B cell (primary cell): ENCODE measurements at regions not wholly inside any gene's neighbourhood (a gene's known extent, or its start where the extent isn't known, plus 50 kb on each side); places are given as distances from the start of the nearest gene placed in this dataset.

ENCODE experiments used
- ATAC-seq: fragments of 200-7000 bp; cut with Tn5 transposase; one replicate; pipeline ENCODE4 v1.10.0; 2021; ENCODE audit warnings: low read depth, mild to moderate bottlenecking, moderate number of reproducible peaks, moderate library complexity
- CTCF ChIA-PET: fragments of 350-600 bp; sonication (Branson Sonifier 250); formaldehyde crosslinking; loops from one replicate; lab custom pipeline; 2021; ENCODE audit warnings: antibody characterized with exemption, inconsistent platforms; lab: Charles Lee
- POLR2A ChIA-PET: fragments of 350-600 bp; sonication (Branson Sonifier 250); formaldehyde crosslinking; loops from one replicate; lab custom pipeline; 2021; ENCODE audit warnings: antibody characterized with exemption; lab: Charles Lee
- DNase-seq: peaks from one replicate; pipeline ENCODE4 v3.0.0; 2013
- H2AFZ ChIP-seq: 2 replicates; pipeline ENCODE4 v1.6.1; 2012; ENCODE audit warnings: mild to moderate bottlenecking, low read depth, low read length; ENCODE audit not compliant: insufficient read depth, poor library complexity, severe bottlenecking
- H3K27ac ChIP-seq, 2 donors: 1 replicate in 1 of 2; 2 replicates in 1 of 2; pipeline ENCODE4 v1.5.1; 2012 to 2013; ENCODE audit warnings: low read length in 2 of 2, mild to moderate bottlenecking in 2 of 2, moderate library complexity in 1 of 2
- H3K27me3 ChIP-seq, 4 experiments: fragments of 200-600 bp in 1 of 4; sonication (generic) in 1 of 4; replicated peaks in 1 of 4; 1 replicate in 2 of 4; 2 replicates in 2 of 4; pipeline versions ENCODE4 v1.6.1 to v1.7.0; 2013 to 2016; ENCODE audit warnings: low read length in 3 of 4, mild to moderate bottlenecking in 2 of 4, mixed read lengths in 1 of 4, moderate library complexity in 1 of 4; ENCODE audit not compliant: insufficient read depth in 4 of 4, control insufficient read depth in 3 of 4; ENCODE audit errors: control extremely low read depth in 1 of 4
- H3K36me3 ChIP-seq, 2 experiments: replicated peaks in 1 of 2; 1 replicate in 1 of 2; 2 replicates in 1 of 2; pipeline versions ENCODE4 v1.6.1 to v1.7.1; 2013; ENCODE audit warnings: low read length in 1 of 2; ENCODE audit not compliant: insufficient read depth in 2 of 2, control insufficient read depth in 1 of 2; ENCODE audit errors: control extremely low read depth in 1 of 2, extremely low read depth in 1 of 2
- H3K4me1 ChIP-seq, 2 donors: fragments of 200-600 bp in 1 of 2; sonication (generic) in 1 of 2; 1 replicate in 1 of 2; 2 replicates in 1 of 2; pipeline versions ENCODE4 v1.5.1 to v1.6.1; 2013 to 2017; ENCODE audit warnings: low read length in 2 of 2; ENCODE audit not compliant: control insufficient read depth in 2 of 2, insufficient read depth in 2 of 2
- H3K4me2 ChIP-seq: replicated peaks from 2 replicates; pipeline ENCODE3; 2012; ENCODE audit warnings: mild to moderate bottlenecking, low read depth, low read length; ENCODE audit not compliant: poor library complexity, severe bottlenecking
- H3K4me3 ChIP-seq, 5 experiments: fragments of 200-600 bp in 1 of 5; sonication (generic) in 1 of 5; 1 replicate in 3 of 5; 2 replicates in 2 of 5; pipeline versions ENCODE4 v1.5.1 to v1.7.0; 2011 to 2016; ENCODE audit warnings: low read length in 4 of 5, mild to moderate bottlenecking in 4 of 5, low read depth in 2 of 5, control low read depth in 1 of 5, moderate library complexity in 1 of 5; ENCODE audit not compliant: insufficient read depth in 1 of 5; ENCODE audit errors: control extremely low read depth in 1 of 5, extremely low read depth in 1 of 5
- H3K79me2 ChIP-seq: fragments of 200-600 bp; sonication (generic); one replicate; pipeline ENCODE4 v1.6.0; 2016; ENCODE audit warnings: low read length; ENCODE audit not compliant: control insufficient read depth, insufficient read depth
- H3K9ac ChIP-seq: fragments of 200-600 bp; sonication (generic); 2 replicates; pipeline ENCODE4 v1.6.1; 2017; ENCODE audit warnings: mild to moderate bottlenecking, low read length, moderate library complexity
- H3K9me3 ChIP-seq, 3 donors: one replicate each; pipeline versions ENCODE4 v1.6.1 to v1.7.1; 2013; ENCODE audit warnings: low read length in 2 of 3; ENCODE audit not compliant: control insufficient read depth in 2 of 3, insufficient read depth in 1 of 3; ENCODE audit errors: control extremely low read depth in 1 of 3
- H4K20me1 ChIP-seq: 2 replicates; pipeline ENCODE4 v1.6.0; 2012; ENCODE audit warnings: mild to moderate bottlenecking, low read length; ENCODE audit not compliant: insufficient read depth, control insufficient read depth, poor library complexity, severe bottlenecking
- H3K27ac Mint-ChIP-seq: one replicate; pipeline ENCODE4 v1.8.0; 2021; ENCODE audit warnings: mixed read lengths
- H3K27me3 Mint-ChIP-seq: one replicate; pipeline ENCODE4 v1.8.0; 2021; ENCODE audit warnings: mixed read lengths
- H3K4me1 Mint-ChIP-seq: one replicate; pipeline ENCODE4 v1.8.0; 2021; ENCODE audit warnings: mixed read lengths
- H3K4me3 Mint-ChIP-seq: one replicate; pipeline ENCODE4 v1.8.0; 2021; ENCODE audit warnings: mixed read lengths
- H3K9me3 Mint-ChIP-seq: one replicate; pipeline ENCODE4 v1.8.0; 2022; ENCODE audit warnings: mixed read lengths; ENCODE audit not compliant: insufficient read depth
- EZH2 ChIP-seq: IDR thresholded peaks from 2 replicates; pipeline ENCODE4 v1.6.1; 2012; ENCODE audit warnings: borderline replicate concordance, low read depth, mild to moderate bottlenecking, moderate library complexity, low read length; ENCODE audit not compliant: insufficient read depth, poor library complexity, severe bottlenecking
- WGBS: methylation state at CpG from one replicate; pipeline ENCODE4 v1.1.5; 2013; ENCODE audit warnings: missing lambda C conversion rate; ENCODE audit not compliant: insufficient coverage; 5-methylcytosine and 5-hydroxymethylcytosine counted together
- intact Hi-C: fragments of 100-400 bp; cut with micrococcal nuclease; formaldehyde crosslinking; loops from one replicate; pipeline ENCODE4 v1.10.0; 2022
- TF ChIP-seq, protein P1 (sequence below): fragments of 200-600 bp; IDR thresholded peaks from one replicate; pipeline ENCODE4 v1.8.0; 2022; ENCODE audit warnings: antibody characterized with exemption, mild to moderate bottlenecking

DNA sequence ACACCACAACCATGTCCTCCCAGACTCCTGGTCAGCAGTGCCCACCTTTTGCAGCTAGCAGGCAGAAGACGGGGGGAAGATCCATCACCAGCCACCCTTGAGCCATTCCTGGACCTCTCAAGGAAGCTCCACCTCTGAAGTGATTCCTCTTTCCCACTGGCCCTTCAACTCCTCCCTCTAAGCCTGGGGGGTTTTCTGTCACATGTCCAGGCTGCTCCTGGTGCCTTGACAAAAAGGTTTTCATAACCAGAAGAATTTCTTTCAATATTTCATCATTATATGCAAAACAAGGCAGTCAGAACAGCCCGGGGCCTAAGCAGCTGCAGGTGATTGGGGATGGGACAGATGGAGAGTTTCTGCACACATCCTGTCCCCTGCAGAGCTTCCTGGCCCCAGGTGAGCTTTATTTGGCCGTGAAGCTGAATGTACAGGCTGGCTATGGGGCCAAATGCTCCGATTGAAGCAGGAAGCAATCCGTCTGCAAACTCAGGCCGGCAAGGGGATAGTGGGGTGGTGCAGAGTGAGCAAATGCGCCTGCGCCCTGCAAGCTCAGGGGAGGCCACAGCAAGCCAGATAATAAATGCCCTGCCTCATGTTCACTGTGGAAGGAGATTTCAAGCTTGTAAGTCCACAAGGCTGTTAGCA, 173.5 kb downstream of the C5orf15 start:
- 78% methylated on average over 7 of the region's 8 CpGs for WGBS
- H3K4me3 Mint-ChIP-seq, result no peak overlapping the region
- CTCF ChIA-PET, result no interaction called here

DNA sequence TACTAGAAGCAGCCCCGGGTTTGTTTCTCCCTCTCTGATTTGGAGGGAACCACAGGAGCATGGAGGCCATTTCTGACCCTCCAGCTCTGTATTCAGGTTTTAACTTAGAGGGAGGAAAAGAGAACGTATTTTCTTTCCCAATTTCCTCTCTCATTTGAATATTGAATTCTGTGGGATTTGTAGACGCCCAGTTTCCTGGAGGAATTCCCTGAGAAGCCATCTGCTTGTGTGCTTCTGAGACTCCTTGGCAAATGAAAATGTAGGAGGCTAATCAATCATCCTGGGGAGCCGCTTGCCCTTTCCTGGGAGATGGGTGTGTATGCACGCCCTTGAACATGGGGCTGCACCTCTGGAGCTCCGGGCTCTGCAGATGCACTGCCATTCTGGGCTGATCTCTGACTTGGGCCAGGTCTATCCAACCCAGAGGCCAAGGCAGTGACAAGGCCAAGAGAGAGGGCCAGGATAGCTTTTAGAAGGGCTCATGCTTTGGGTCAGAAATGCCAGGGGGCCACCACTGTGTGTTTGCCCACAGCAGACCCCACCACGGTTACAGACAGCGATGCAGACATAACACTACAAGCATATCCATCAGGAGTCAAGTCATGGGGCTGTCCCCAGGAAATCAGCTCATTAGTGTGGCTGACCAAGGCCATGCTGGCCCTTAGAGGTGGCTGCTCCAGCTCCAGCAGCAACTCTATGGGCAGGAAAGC, 174.5 kb downstream of the C5orf15 start:
- no peak overlapping the region for H3K27ac ChIP-seq
- H4K20me1 ChIP-seq, result no peaks in the 10 kb centered on the region
- intact Hi-C loops, result no loop called here
- Mint-ChIP-seq H3K4me1 (no peaks in the 10 kb centered on the region), H3K9me3 (no peaks in the 10 kb centered on the region), H3K27ac (no peak overlapping the region), H3K4me3 (no peak overlapping the region), H3K27me3 (peaks cover 8% of the 10 kb centered on the region)
- no peak for ATAC-seq
- WGBS, result 98% methylated on average over 5 of the region's 8 CpGs
- TF ChIP-seq, protein P1, sequence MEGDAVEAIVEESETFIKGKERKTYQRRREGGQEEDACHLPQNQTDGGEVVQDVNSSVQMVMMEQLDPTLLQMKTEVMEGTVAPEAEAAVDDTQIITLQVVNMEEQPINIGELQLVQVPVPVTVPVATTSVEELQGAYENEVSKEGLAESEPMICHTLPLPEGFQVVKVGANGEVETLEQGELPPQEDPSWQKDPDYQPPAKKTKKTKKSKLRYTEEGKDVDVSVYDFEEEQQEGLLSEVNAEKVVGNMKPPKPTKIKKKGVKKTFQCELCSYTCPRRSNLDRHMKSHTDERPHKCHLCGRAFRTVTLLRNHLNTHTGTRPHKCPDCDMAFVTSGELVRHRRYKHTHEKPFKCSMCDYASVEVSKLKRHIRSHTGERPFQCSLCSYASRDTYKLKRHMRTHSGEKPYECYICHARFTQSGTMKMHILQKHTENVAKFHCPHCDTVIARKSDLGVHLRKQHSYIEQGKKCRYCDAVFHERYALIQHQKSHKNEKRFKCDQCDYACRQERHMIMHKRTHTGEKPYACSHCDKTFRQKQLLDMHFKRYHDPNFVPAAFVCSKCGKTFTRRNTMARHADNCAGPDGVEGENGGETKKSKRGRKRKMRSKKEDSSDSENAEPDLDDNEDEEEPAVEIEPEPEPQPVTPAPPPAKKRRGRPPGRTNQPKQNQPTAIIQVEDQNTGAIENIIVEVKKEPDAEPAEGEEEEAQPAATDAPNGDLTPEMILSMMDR, result no peak
- TF ChIP-seq EZH2, result no peak
- no peaks in the 10 kb centered on the region for H3K36me3 ChIP-seq
- H3K4me1 ChIP-seq, result no peaks in the 10 kb centered on the region
- no peaks in the 10 kb centered on the region for H3K79me2 ChIP-seq
- no peaks in the 10 kb centered on the region for H3K27me3 ChIP-seq
- no peak overlapping the region for H3K9ac ChIP-seq
- no peak overlapping the region for H3K4me2 ChIP-seq
- no peaks in the 10 kb centered on the region for H3K9me3 ChIP-seq
- ChIA-PET CTCF (no interaction called here), POLR2A (no interaction called here)
- DNase-seq, result no peak
- no peak overlapping the region for H3K4me3 ChIP-seq
- H2AFZ ChIP-seq, result no peak overlapping the region

More for the DNA sequence above, 173.5 kb downstream of the C5orf15 start:
- no peaks in the 10 kb centered on the region for H3K9me3 Mint-ChIP-seq
- no peaks in the 10 kb centered on the region for H3K4me1 ChIP-seq
- H3K27me3 Mint-ChIP-seq, result peaks cover 10% of the 10 kb centered on the region
- POLR2A ChIA-PET, result no interaction called here
- no peak overlapping the region for H2AFZ ChIP-seq
- DNase-seq (no peak), ATAC-seq (no peak)
- H3K36me3 ChIP-seq, result no peaks in the 10 kb centered on the region
- no peak overlapping the region for H3K9ac ChIP-seq
- intact Hi-C loops, result no loop called here
- no peak overlapping the region for H3K27ac ChIP-seq
- no peaks in the 10 kb centered on the region for H3K79me2 ChIP-seq
- H4K20me1 ChIP-seq, result no peaks in the 10 kb centered on the region
- TF ChIP-seq, protein P1, result no peak
- no peak for TF ChIP-seq EZH2
- no peak overlapping the region for H3K4me3 ChIP-seq
- no peaks in the 10 kb centered on the region for H3K27me3 ChIP-seq
- H3K4me1 Mint-ChIP-seq, result no peaks in the 10 kb centered on the region
- no peaks in the 10 kb centered on the region for H3K9me3 ChIP-seq
- no peak overlapping the region for H3K4me2 ChIP-seq
- H3K27ac Mint-ChIP-seq, result no peak overlapping the region
